ENCODE measurements at regions not wholly inside any gene's neighbourhood (a gene's known extent, or its start where the extent isn't known, plus 50 kb on each side); places are given as distances from the start of the nearest gene placed in this dataset.

GRCh38 chr20:43809206-43809819, 82.5 kb upstream of the GTSF1L start:
- no peak for ATAC-seq
- Histone ChIP-seq H3K27ac (no peak overlapping the region), H3K9me3 (peaks cover 25% of the 10 kb centered on the region), H3K4me3 (no peak overlapping the region), H3K27me3 (ENCODE audit: insufficient read depth in 3 of 3, low read length in 2 of 3) (no peaks in the 10 kb centered on the region), H3K36me3 (ENCODE audit: insufficient read depth in 1 of 2, low read depth in 1 of 2) (no peaks in the 10 kb centered on the region), H3K4me1 (no peaks in the 10 kb centered on the region)
- 72 to 83% (median 74%) methylated on average over 4 of the region's 4 CpGs for WGBS, 3 donors
- TF ChIP-seq, protein P1, sequence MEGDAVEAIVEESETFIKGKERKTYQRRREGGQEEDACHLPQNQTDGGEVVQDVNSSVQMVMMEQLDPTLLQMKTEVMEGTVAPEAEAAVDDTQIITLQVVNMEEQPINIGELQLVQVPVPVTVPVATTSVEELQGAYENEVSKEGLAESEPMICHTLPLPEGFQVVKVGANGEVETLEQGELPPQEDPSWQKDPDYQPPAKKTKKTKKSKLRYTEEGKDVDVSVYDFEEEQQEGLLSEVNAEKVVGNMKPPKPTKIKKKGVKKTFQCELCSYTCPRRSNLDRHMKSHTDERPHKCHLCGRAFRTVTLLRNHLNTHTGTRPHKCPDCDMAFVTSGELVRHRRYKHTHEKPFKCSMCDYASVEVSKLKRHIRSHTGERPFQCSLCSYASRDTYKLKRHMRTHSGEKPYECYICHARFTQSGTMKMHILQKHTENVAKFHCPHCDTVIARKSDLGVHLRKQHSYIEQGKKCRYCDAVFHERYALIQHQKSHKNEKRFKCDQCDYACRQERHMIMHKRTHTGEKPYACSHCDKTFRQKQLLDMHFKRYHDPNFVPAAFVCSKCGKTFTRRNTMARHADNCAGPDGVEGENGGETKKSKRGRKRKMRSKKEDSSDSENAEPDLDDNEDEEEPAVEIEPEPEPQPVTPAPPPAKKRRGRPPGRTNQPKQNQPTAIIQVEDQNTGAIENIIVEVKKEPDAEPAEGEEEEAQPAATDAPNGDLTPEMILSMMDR (IDR thresholded peaks at IDR 0.05): no peak
- no peak for DNase-seq
- intact Hi-C loops (cut with DNase I): no loop called here

GRCh38 chr20:43804781-43805180, 78.0 kb upstream of the GTSF1L start:
- WGBS, 3 donors: 54 to 67% (median 58%) methylated on average over 5 of the region's 5 CpGs
- intact Hi-C loops (cut with DNase I): no loop called here
- no peaks in the 10 kb centered on the region for H3K36me3 ChIP-seq (ENCODE audit: insufficient read depth in 1 of 2, low read depth in 1 of 2)
- TF ChIP-seq, protein P1 (IDR thresholded peaks at IDR 0.05): no peak
- no peaks in the 10 kb centered on the region for H3K4me1 ChIP-seq
- no peak overlapping the region for H3K27ac ChIP-seq
- no peaks in the 10 kb centered on the region for H3K27me3 ChIP-seq (ENCODE audit: insufficient read depth in 3 of 3, low read length in 2 of 3)
- ATAC-seq: no peak
- H3K4me3 ChIP-seq: no peak overlapping the region
- peaks cover 31% of the 10 kb centered on the region for H3K9me3 ChIP-seq
- DNase-seq: no peak

DNA sequence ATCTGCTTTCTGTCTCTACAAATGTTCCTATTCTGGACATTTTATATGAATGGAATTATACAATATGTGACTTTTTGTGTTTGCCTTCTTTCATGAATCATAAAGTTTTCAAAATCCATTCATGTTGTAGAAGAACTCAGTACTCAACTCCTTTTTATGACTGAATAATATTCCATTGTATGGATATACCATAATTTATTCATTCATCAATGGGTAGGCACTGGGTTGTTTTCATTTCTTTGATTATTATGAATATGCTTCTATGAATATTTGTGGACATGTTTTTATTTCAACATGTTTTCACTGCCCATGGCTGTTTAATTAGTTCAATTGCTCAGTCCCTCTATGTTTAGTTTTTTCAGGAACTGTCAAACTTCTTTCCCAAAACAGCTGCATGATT, 76.5 kb upstream of the GTSF1L start:
- Histone ChIP-seq H3K9me3 (peaks cover 21% of the 10 kb centered on the region), H3K4me3 (no peak overlapping the region), H3K27me3 (ENCODE audit: insufficient read depth in 3 of 3, low read length in 2 of 3) (no peaks in the 10 kb centered on the region), H3K36me3 (ENCODE audit: insufficient read depth in 1 of 2, low read depth in 1 of 2) (no peaks in the 10 kb centered on the region), H3K27ac (no peak overlapping the region), H3K4me1 (no peaks in the 10 kb centered on the region)
- TF ChIP-seq, protein P1 (IDR thresholded peaks at IDR 0.05): no peak
- ATAC-seq (no peak), DNase-seq (no peak)
- intact Hi-C loops (cut with DNase I): no loop called here

DNA sequence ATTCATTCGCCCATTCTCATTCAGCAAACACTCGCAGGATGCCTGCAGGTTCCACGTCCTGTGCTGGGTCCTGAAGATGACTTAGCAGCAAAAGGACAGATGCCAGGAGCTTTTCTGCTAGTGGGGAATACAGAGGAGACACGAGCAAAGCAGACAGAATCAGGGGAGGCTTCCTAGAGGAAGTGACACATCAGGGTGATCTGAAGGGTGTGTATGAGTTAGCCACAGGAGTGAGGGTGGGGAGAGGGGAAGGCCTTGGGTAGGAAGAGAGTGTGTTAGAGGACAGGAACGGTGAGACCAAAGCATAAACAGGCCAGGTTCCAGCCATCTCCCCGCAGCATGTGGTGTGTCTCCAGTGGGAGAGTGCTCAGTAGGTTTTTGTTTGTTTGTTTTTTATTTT, 73.4 kb upstream of the GTSF1L start:
- 67 to 74% (median 73%) methylated on average over 6 of the region's 6 CpGs for WGBS, 3 donors
- H3K4me1 ChIP-seq: no peaks in the 10 kb centered on the region
- ATAC-seq: no peak

More for the DNA sequence above, 73.4 kb upstream of the GTSF1L start:
- Histone ChIP-seq H3K9me3 (peaks cover 20% of the 10 kb centered on the region), H3K27me3 (ENCODE audit: insufficient read depth in 3 of 3, low read length in 2 of 3) (peaks cover 0 to 2% (median 0%) of the 10 kb centered on the region in 3 donors), H3K36me3 (ENCODE audit: insufficient read depth in 1 of 2, low read depth in 1 of 2) (no peaks in the 10 kb centered on the region), H3K4me3 (no peak overlapping the region), H3K27ac (no peak overlapping the region)
- TF ChIP-seq, protein P1 (IDR thresholded peaks at IDR 0.05): no peak
- intact Hi-C loops (cut with DNase I): no loop called here
- DNase-seq: no peak
